Fibroblast of pulmonary artery (primary cell): ENCODE measurements at regions not wholly inside any gene's neighbourhood (a gene's known extent, or its start where the extent isn't known, plus 50 kb on each side); places are given as distances from the start of the nearest gene placed in this dataset.

Experiments used
- DNase-seq: peaks from one replicate; pipeline ENCODE4 v3.0.0-alpha.2; 2010; ENCODE audit warnings: low read depth
- H3K4me3 ChIP-seq: replicated peaks from 2 replicates; pipeline ENCODE4 v1.5.1; 2011; ENCODE audit warnings: low read depth, mild to moderate bottlenecking, control low read depth, low read length, moderate library complexity
- TF ChIP-seq, protein P1 (sequence below): IDR thresholded peaks from 2 replicates; pipeline ENCODE4 v1.5.1; 2011; ENCODE audit warnings: mild to moderate bottlenecking, control low read depth, low read length, inconsistent platforms; ENCODE audit errors: missing control alignments

DNA sequence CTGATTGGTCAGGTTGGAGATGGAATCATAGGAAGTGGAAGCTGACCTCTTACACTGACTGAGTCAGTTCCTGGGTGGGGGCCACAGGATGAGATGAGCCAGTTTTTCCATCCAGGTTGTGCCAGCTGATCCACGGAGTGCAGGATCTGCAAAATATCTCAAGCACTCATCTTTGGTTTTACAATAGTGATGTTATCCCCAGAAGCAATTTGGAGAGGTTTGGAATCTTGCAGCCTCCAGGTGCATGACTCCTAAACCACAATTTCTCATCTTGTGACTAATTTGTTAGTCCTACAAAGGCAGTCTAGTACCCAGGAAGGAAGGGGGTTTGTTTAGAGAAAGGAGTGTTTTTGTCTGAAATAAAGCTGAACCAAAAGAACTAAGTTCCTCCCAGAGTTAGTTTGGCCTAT is 212.8 kb downstream of the SLITRK6 start:
- H3K4me3 ChIP-seq, result no peak overlapping the region
- TF ChIP-seq, protein P1, sequence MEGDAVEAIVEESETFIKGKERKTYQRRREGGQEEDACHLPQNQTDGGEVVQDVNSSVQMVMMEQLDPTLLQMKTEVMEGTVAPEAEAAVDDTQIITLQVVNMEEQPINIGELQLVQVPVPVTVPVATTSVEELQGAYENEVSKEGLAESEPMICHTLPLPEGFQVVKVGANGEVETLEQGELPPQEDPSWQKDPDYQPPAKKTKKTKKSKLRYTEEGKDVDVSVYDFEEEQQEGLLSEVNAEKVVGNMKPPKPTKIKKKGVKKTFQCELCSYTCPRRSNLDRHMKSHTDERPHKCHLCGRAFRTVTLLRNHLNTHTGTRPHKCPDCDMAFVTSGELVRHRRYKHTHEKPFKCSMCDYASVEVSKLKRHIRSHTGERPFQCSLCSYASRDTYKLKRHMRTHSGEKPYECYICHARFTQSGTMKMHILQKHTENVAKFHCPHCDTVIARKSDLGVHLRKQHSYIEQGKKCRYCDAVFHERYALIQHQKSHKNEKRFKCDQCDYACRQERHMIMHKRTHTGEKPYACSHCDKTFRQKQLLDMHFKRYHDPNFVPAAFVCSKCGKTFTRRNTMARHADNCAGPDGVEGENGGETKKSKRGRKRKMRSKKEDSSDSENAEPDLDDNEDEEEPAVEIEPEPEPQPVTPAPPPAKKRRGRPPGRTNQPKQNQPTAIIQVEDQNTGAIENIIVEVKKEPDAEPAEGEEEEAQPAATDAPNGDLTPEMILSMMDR, result no peak
- peak; percentile 42 for DNase-seq

DNA sequence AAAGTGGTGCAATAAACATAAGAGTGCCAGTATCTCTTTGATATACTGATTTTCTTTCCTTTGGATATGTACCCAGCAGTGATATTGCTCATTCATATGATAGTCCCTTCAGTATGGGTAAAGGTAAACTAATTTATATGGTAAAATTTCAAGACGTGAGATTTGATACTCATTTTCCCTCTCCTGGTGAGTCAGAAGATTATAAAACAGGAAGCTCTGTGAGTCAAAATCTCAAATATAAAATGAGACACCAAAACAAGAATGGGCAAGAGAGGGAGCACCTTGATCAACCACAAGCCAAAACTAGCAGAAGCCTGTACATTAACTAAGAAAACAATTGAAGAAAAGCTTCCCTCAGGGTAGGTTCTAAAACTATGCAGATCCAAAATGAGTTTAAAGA is 216.3 kb downstream of the SLITRK6 start:
- TF ChIP-seq, protein P1, result no peak
- no peak overlapping the region for H3K4me3 ChIP-seq
- DNase-seq, result no peak

DNA sequence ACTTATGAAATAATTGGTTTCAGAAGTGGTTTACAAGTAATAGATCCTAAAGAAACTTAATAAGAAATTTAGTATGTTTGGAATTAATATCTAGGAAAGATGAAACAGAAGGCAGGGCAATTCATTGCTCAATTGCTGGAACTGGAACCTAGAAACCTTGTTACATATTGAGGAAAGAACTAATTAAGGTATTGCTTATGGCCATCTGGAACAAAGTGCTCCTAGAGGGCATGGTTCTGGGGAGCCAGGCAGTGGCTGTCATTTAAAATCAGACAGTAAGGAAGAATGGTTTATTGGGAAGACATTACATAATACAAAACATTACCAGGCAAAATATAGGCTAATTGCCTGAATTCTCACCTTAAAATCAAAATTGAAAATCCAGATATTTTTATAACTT is 224.1 kb downstream of the SLITRK6 start:
- DNase-seq, result no peak
- H3K4me3 ChIP-seq, result no peak overlapping the region
- TF ChIP-seq, protein P1, result no peak

DNA sequence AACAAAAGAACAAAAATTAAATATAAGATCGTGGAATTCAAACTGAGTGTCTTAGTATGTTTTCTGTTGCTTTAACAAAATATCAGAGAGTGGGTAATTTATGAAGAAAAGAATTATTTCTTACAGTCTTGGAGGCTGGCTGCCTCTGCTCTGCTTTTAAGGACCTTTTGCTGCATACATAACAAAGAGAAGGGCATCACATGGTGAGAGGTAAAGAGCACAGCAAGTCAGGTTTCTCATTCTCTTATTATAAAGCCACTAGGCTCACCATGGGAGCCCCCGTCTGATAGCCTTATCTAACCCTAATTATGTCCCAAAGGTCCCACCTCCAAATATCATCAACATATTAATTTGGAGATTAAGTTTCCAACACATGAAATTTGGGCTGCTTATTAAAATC is 231.3 kb downstream of the SLITRK6 start:
- H3K4me3 ChIP-seq, result no peak overlapping the region
- DNase-seq, result no peak
- TF ChIP-seq, protein P1, result no peak

DNA sequence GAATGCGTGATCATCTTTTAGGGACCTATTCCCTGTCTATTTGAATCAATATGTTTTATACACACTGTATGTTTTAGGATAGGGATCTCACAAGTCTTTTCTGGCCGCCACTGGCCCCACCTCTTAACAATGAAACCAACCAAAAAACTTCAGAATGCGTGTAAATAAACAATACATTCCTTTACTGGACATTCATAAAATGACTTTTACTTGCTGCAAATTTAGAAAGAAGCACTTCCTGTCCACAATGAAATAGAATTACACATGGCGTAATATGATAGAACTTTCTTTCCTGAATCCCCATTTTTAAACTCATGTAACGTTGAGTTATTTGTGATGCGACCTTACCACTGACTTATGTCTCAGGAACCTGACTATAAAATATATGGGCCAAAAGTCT is 233.6 kb downstream of the SLITRK6 start:
- DNase-seq, result no peak
- H3K4me3 ChIP-seq, result no peak overlapping the region
- TF ChIP-seq, protein P1, result no peak

DNA sequence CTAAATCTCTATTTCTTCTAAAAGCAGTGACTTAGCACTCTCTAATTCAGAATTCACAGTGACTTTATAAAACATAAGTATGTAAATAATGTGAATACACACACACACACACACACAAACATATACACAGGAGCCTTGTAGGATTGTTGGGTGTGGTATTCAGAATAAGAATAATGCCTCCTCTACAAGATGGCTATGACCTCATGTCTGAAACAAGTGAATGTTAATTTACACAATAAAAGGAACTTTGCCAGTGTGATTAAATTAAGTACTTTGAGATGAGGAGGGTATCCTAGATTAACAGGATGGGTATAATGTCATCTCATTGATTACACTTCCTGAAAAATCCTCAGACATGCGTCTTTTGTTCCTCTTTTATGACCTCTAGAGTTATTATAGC is 234.6 kb downstream of the SLITRK6 start:
- TF ChIP-seq, protein P1, result no peak
- DNase-seq, result no peak
- no peak overlapping the region for H3K4me3 ChIP-seq

DNA sequence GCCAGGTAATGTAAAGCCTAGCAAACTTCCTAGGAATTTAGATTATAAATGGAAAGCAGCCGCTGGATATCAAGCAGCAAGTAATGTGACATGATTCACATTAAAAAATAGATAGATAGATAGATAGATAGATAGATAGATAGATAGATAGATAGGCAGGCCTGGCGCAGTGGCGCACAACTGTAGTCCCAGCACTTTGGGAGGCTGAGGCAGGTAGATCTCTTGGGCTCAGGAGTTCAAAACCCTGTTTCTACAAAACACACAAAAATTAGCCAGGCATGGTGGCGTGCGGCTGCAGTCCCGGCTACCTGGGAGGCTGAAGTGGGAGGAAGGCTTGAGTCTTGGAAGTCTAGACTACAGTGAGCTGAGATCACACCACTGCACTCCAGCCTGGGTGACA is 236.9 kb downstream of the SLITRK6 start:
- TF ChIP-seq, protein P1, result no peak
- DNase-seq, result no peak
- no peak overlapping the region for H3K4me3 ChIP-seq
